Fibroblast of lung (primary cell): ENCODE measurements at regions not wholly inside any gene's neighbourhood (a gene's known extent, or its start where the extent isn't known, plus 50 kb on each side); places are given as distances from the start of the nearest gene placed in this dataset.
A peak's percentile ranks its signal among the peaks of the same experiment; 100 is the strongest.

Source experiments
- DNase-seq, 2 donors: peaks; one replicate each; pipeline versions ENCODE4 v3.0.0 to v3.0.0-alpha.2; 2010; ENCODE audit warnings: low read depth in 2 of 2
- H2AFZ ChIP-seq: 2 replicates; pipeline ENCODE4 v1.5.1; 2012; ENCODE audit warnings: low read length, control low read depth, inconsistent platforms
- H3K27ac ChIP-seq: 2 replicates; pipeline ENCODE4 v1.5.1; 2011; ENCODE audit warnings: low read length, control low read depth; ENCODE audit not compliant: insufficient read depth
- H3K27me3 ChIP-seq: 2 replicates; pipeline ENCODE4 v1.5.1; 2011; ENCODE audit warnings: mild to moderate bottlenecking, low read length; ENCODE audit not compliant: control insufficient read depth, insufficient read depth
- H3K36me3 ChIP-seq: 2 replicates; pipeline ENCODE4 v1.5.1; 2011; ENCODE audit warnings: low read length; ENCODE audit not compliant: control insufficient read depth, insufficient read depth
- H3K4me1 ChIP-seq: 2 replicates; pipeline ENCODE4 v1.5.1; 2011; ENCODE audit warnings: low read length; ENCODE audit not compliant: control insufficient read depth, insufficient read depth; ENCODE audit errors: extremely low read depth
- H3K4me2 ChIP-seq: 2 replicates; pipeline ENCODE4 v1.5.1; 2011; ENCODE audit warnings: low read length, control low read depth; ENCODE audit not compliant: insufficient read depth; ENCODE audit errors: extremely low read depth
- H3K4me3 ChIP-seq, 4 experiments: fragments of 200-600 bp in 1 of 4; sonication (generic) in 1 of 4; replicated peaks in 1 of 4; 2 replicates each; pipeline ENCODE4 v1.5.1; 2011 to 2016; ENCODE audit warnings: low read length in 4 of 4, low read depth in 3 of 4, mild to moderate bottlenecking in 3 of 4, control low read depth in 2 of 4, inconsistent platforms in 1 of 4, mixed read lengths in 1 of 4; ENCODE audit not compliant: insufficient read depth in 1 of 4; ENCODE audit errors: control extremely low read depth in 1 of 4
- H3K79me2 ChIP-seq: 2 replicates; pipeline ENCODE4 v1.5.1; 2012; ENCODE audit warnings: mild to moderate bottlenecking, low read length, inconsistent platforms; ENCODE audit not compliant: control insufficient read depth, insufficient read depth
- H3K9ac ChIP-seq: 2 replicates; pipeline ENCODE4 v1.5.1; 2011; ENCODE audit warnings: mild to moderate bottlenecking, low read length, control low read depth; ENCODE audit not compliant: insufficient read depth
- H3K9me3 ChIP-seq: 2 replicates; pipeline ENCODE4 v1.5.1; 2012; ENCODE audit warnings: low read depth, low read length; ENCODE audit not compliant: control insufficient read depth, insufficient read depth
- H4K20me1 ChIP-seq: 2 replicates; pipeline ENCODE4 v1.5.1; 2011; ENCODE audit warnings: low read length; ENCODE audit not compliant: control insufficient read depth, insufficient read depth; ENCODE audit errors: extremely low read depth
- EZH2 ChIP-seq: IDR thresholded peaks from 2 replicates; pipeline ENCODE4 v1.5.1; 2012; ENCODE audit warnings: low read length, control low read depth, mild to moderate bottlenecking; ENCODE audit errors: missing control alignments
- TF ChIP-seq, protein P1 (sequence below), 2 donors: IDR thresholded peaks in 1 of 2; conservative IDR thresholded peaks in 1 of 2; 1 replicate in 1 of 2; 2 replicates in 1 of 2; pipeline ENCODE4 v1.5.1; 2011 to 2012; ENCODE audit warnings: low read length in 2 of 2, control low read depth in 1 of 2, inconsistent platforms in 1 of 2, low read depth in 1 of 2, mild to moderate bottlenecking in 1 of 2

DNA sequence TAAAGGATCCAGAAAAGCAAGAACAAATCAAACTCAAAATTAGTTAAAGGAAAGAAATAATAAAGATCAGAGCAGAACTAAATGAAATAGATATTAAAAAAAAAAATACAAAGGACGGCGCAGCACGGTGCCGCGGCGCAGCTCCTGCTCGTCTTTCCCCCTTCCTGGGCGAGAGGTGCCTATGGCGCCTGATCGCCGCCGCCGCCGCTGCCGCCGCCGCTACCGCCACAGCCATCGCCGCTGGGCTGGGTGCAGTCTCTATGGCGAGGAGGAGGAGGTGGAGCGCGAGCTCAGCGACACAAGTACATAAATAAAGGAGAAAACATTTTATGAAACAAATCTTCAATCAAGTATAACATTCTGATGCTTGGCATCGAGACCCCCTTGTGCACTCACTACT lies 77.6 kb upstream of the VANGL1 start:
- peak overlapping the region in 1 of 4 experiments; percentile 26 for H3K4me3 ChIP-seq
- no peak overlapping the region for H3K9ac ChIP-seq
- H2AFZ ChIP-seq = no peak overlapping the region
- no peaks in the 10 kb centered on the region for H3K9me3 ChIP-seq
- peaks cover 10% of the 10 kb centered on the region for H3K27me3 ChIP-seq
- H4K20me1 ChIP-seq = no peaks in the 10 kb centered on the region
- no peaks in the 10 kb centered on the region for H3K4me1 ChIP-seq
- no peaks in the 10 kb centered on the region for H3K36me3 ChIP-seq
- no peak overlapping the region for H3K4me2 ChIP-seq
- TF ChIP-seq, protein P1, sequence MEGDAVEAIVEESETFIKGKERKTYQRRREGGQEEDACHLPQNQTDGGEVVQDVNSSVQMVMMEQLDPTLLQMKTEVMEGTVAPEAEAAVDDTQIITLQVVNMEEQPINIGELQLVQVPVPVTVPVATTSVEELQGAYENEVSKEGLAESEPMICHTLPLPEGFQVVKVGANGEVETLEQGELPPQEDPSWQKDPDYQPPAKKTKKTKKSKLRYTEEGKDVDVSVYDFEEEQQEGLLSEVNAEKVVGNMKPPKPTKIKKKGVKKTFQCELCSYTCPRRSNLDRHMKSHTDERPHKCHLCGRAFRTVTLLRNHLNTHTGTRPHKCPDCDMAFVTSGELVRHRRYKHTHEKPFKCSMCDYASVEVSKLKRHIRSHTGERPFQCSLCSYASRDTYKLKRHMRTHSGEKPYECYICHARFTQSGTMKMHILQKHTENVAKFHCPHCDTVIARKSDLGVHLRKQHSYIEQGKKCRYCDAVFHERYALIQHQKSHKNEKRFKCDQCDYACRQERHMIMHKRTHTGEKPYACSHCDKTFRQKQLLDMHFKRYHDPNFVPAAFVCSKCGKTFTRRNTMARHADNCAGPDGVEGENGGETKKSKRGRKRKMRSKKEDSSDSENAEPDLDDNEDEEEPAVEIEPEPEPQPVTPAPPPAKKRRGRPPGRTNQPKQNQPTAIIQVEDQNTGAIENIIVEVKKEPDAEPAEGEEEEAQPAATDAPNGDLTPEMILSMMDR (conservative IDR thresholded peaks at IDR 0.05 in 1 of 2, IDR thresholded peaks at IDR 0.05 in 1 of 2; ENCODE audit: low read depth in 1 of 2, low read length in 2 of 2) = no peak
- no peak for TF ChIP-seq EZH2
- H3K27ac ChIP-seq = no peak overlapping the region
- H3K79me2 ChIP-seq = no peaks in the 10 kb centered on the region
- peak in 1 of 2 donors; percentile 8 for DNase-seq

DNA sequence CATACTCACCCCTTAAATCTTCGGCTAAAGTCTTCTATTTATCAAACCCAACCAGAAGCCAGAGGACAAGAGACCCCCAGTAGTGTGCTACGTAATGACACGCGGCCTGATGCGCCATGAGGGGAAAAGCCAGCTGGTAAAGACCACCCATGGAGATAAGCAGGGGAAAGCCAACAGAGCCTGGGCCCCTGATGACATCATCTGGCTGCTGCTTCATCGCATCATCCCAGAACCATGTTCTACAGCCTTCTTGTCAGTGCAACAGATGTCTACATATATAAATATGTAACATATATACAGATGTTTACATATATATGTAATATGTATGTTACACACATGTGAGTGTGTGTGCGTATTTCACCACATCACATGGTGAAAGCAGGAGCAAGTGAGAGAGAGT lies 81.7 kb upstream of the VANGL1 start:
- H2AFZ ChIP-seq = no peak overlapping the region
- H3K27ac ChIP-seq = no peak overlapping the region
- no peak overlapping the region for H3K9ac ChIP-seq
- H3K36me3 ChIP-seq = no peaks in the 10 kb centered on the region
- no peak overlapping the region for H3K4me3 ChIP-seq
- TF ChIP-seq EZH2 = no peak
- TF ChIP-seq, protein P1 (conservative IDR thresholded peaks at IDR 0.05 in 1 of 2, IDR thresholded peaks at IDR 0.05 in 1 of 2; ENCODE audit: low read depth in 1 of 2, low read length in 2 of 2) = no peak
- no peaks in the 10 kb centered on the region for H3K9me3 ChIP-seq
- no peaks in the 10 kb centered on the region for H4K20me1 ChIP-seq
- no peak overlapping the region for H3K4me2 ChIP-seq
- no peaks in the 10 kb centered on the region for H3K79me2 ChIP-seq
- peaks cover 2% of the 10 kb centered on the region for H3K4me1 ChIP-seq
- peaks cover 8% of the 10 kb centered on the region for H3K27me3 ChIP-seq
- no peak for DNase-seq

DNA sequence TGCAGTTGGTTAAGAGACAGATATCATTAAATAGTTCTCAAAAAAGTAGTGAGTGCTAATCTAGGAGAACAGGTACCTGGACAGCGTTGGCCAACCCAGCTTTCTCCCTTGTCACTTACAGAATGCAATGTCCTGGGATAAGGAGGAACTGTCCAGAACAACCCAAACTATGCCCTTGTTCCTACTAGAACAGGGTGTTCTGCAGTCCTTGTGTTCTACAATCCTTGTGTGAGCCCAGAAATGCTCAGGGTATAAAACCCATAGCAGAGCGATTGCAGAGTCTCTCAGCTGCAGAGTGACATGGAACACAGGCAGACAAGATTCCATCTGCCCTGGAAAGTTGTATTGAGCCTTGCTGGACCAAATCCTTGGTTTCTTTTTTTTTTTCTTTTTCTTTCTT lies 83.5 kb upstream of the VANGL1 start:
- no peak for TF ChIP-seq EZH2
- TF ChIP-seq, protein P1 (conservative IDR thresholded peaks at IDR 0.05 in 1 of 2, IDR thresholded peaks at IDR 0.05 in 1 of 2; ENCODE audit: low read depth in 1 of 2, low read length in 2 of 2) = no peak
- H3K27me3 ChIP-seq = no peaks in the 10 kb centered on the region
- H4K20me1 ChIP-seq = no peaks in the 10 kb centered on the region
- no peaks in the 10 kb centered on the region for H3K36me3 ChIP-seq
- H3K4me2 ChIP-seq = no peak overlapping the region
- no peak overlapping the region for H3K27ac ChIP-seq
- H3K4me1 ChIP-seq = peaks cover 2% of the 10 kb centered on the region
- no peak for DNase-seq
- H3K79me2 ChIP-seq = no peaks in the 10 kb centered on the region
- no peak overlapping the region for H3K9ac ChIP-seq
- no peaks in the 10 kb centered on the region for H3K9me3 ChIP-seq
- H2AFZ ChIP-seq = no peak overlapping the region
- no peak overlapping the region for H3K4me3 ChIP-seq
